ENCODE measurements at regions not wholly inside any gene's neighbourhood (a gene's known extent, or its start where the extent isn't known, plus 50 kb on each side); places are given as distances from the start of the nearest gene placed in this dataset.

DNA sequence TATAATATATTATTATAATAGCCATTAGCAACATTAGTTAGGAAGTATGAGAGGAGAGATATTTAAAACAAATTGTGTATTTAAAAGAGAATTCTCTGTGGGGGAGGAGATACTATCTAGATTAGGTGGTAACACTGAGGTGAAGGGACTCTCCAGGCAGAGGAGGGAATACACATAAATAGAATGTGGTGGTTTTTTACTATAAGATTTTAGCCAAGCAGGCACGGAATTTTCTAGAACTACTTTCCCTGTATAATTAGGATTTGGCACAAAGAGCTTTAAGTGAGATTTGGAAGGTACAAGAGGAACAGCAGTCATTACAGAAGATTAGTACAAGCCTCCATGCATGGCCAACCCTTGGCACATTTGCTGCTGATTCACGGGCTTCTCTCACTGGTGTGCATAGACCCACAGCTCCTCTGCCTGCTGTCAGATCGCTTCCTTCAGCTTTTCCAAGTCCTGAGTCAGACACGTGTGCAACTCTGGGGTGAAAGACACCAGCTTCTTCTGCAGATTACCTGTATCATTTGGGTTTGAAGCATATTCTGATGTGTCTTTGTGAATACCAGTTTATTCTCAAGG, 685.5 kb downstream of the KCTD8 start:
- Histone ChIP-seq H2AFZ (ENCODE audit: low read depth, low read length) (no peak overlapping the region), H3K79me2 (ENCODE audit: control insufficient read depth, insufficient read depth, low read length) (no peaks in the 10 kb centered on the region), H3K9ac (replicated peaks; ENCODE audit: extremely low read depth, insufficient read depth, low read length) (no peak overlapping the region), H3K4me3 (replicated peaks in 1 of 3; ENCODE audit: insufficient read depth in 1 of 3, low read depth in 1 of 3, low read length in 3 of 3) (no peak overlapping the region), H3K4me1 (ENCODE audit: control insufficient read depth, extremely low read depth, insufficient read depth, low read length) (no peaks in the 10 kb centered on the region), H3K27me3 (ENCODE audit: control insufficient read depth in 2 of 2, insufficient read depth in 2 of 2, low read length in 2 of 2) (no peaks in the 10 kb centered on the region), H3K36me3 (ENCODE audit: control insufficient read depth in 2 of 2, extremely low read depth in 1 of 2, insufficient read depth in 2 of 2, low read length in 2 of 2) (no peaks in the 10 kb centered on the region), H4K20me1 (replicated peaks; ENCODE audit: control insufficient read depth, extremely low read depth, insufficient read depth, low read length) (no peaks in the 10 kb centered on the region), H3K9me3 (replicated peaks; ENCODE audit: control insufficient read depth, insufficient read depth, low read length) (no peaks in the 10 kb centered on the region), H3K9me1 (replicated peaks; ENCODE audit: control insufficient read depth, extremely low read depth, insufficient read depth, low read length) (no peaks in the 10 kb centered on the region), H3K27ac (ENCODE audit: insufficient read depth, low read depth, low read length) (no peak overlapping the region), H3K4me2 (ENCODE audit: insufficient read depth, low read length) (no peak overlapping the region)
- FAIRE-seq (no peak), DNase-seq (ENCODE audit: low read depth, low spot score) (no peak)
- POLR2A ChIA-PET: no interaction called here
- no peak for TF ChIP-seq MAX (IDR thresholded peaks at IDR 0.05; ENCODE audit: insufficient read depth, insufficient read length)
- no peak for TF ChIP-seq POLR2A (IDR thresholded peaks at IDR 0.05; ENCODE audit: low read depth, low read length)
- TF ChIP-seq, protein P1, sequence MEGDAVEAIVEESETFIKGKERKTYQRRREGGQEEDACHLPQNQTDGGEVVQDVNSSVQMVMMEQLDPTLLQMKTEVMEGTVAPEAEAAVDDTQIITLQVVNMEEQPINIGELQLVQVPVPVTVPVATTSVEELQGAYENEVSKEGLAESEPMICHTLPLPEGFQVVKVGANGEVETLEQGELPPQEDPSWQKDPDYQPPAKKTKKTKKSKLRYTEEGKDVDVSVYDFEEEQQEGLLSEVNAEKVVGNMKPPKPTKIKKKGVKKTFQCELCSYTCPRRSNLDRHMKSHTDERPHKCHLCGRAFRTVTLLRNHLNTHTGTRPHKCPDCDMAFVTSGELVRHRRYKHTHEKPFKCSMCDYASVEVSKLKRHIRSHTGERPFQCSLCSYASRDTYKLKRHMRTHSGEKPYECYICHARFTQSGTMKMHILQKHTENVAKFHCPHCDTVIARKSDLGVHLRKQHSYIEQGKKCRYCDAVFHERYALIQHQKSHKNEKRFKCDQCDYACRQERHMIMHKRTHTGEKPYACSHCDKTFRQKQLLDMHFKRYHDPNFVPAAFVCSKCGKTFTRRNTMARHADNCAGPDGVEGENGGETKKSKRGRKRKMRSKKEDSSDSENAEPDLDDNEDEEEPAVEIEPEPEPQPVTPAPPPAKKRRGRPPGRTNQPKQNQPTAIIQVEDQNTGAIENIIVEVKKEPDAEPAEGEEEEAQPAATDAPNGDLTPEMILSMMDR (IDR thresholded peaks at IDR 0.05; ENCODE audit: extremely low read depth in 1 of 2, insufficient read depth in 1 of 2, low read depth in 1 of 2, low read length in 2 of 2): no peak
- no peak for TF ChIP-seq MYC (IDR thresholded peaks at IDR 0.05; ENCODE audit: low read depth, low read length)
- TF ChIP-seq POLR2AphosphoS5 (IDR thresholded peaks at IDR 0.05; ENCODE audit: insufficient read depth, low read depth, low read length): no peak
- TF ChIP-seq FOS (IDR thresholded peaks at IDR 0.05; ENCODE audit: borderline replicate concordance, insufficient read depth, low read length): no peak
- no peak for TF ChIP-seq EZH2 (IDR thresholded peaks at IDR 0.05; ENCODE audit: borderline replicate concordance, low read depth, low read length, severe bottlenecking)
- TF ChIP-seq JUN (IDR thresholded peaks at IDR 0.05; ENCODE audit: borderline replicate concordance, insufficient read depth, insufficient read length, low read depth): no peak
- no peak for TF ChIP-seq GATA2 (IDR thresholded peaks at IDR 0.05; ENCODE audit: insufficient read depth, insufficient read length, low read depth, low read length)
- CTCF ChIA-PET: interaction anchor here (1.3 kb wide), 1 partner anchor 10 kb away, joined by 3 read pairs; no protein-coding TSS in a partner anchor
- dilution Hi-C loops (cut with MboI; ENCODE audit: extremely low pct_ligation_motif_present, low sequenced_read_pairs) (no loop called here), intact Hi-C loops (cut with micrococcal nuclease) (no loop called here)
- no TSS peak for BruUV-seq (replicated peaks)
